GM21515 (cell line): ENCODE measurements at regions not wholly inside any gene's neighbourhood (a gene's known extent, or its start where the extent isn't known, plus 50 kb on each side); places are given as distances from the start of the nearest gene placed in this dataset.

Source experiments
- ATAC-seq: cut with Tn5 transposase; IDR thresholded peaks from one replicate; pipeline ENCODE4 v1.9.1; 2021; ENCODE audit not compliant: unreplicated experiment

- ATAC-seq: no peak
These were observed 94.0 kb downstream of the CCDC185 start for GRCh38 chr1:223486932-223487886.

GRCh38 chr1:223487887-223488259 is 94.7 kb downstream of the CCDC185 start:
- ATAC-seq: no peak

- no peak for ATAC-seq
These were observed 96.2 kb downstream of the CCDC185 start for GRCh38 chr1:223489439-223489838.

- ATAC-seq: no peak
These were observed 97.0 kb downstream of the CCDC185 start for GRCh38 chr1:223490256-223490655.
